PC-3 (cell line): ENCODE measurements at regions not wholly inside any gene's neighbourhood (a gene's known extent, or its start where the extent isn't known, plus 50 kb on each side); places are given as distances from the start of the nearest gene placed in this dataset.

Experiments used
- ATAC-seq: fragments of 200-7000 bp; cut with Tn5 transposase; 2 replicates; pipeline ENCODE4 v1.9.1; 2020; ENCODE audit warnings: mild to moderate bottlenecking, moderate library complexity
- BruUV-seq: library from RNA; stranded (reverse); fragments of 400-500 nt; replicated peaks from 2 replicates; lab custom pipeline; 2021; lab: Mats Ljungman, UMichigan
- CTCF ChIA-PET: fragments of 300-600 bp; sonication (Branson Sonifier 250); formaldehyde crosslinking; loops from one replicate; lab custom pipeline; 2022; ENCODE audit warnings: antibody characterized with exemption; lab: Charles Lee
- POLR2A ChIA-PET: fragments of 300-600 bp; sonication (Branson Sonifier 250); formaldehyde crosslinking; loops from one replicate; lab custom pipeline; 2022; ENCODE audit warnings: antibody characterized with exemption; ENCODE audit not compliant: unreplicated experiment; lab: Charles Lee
- DNase-seq: peaks from one replicate; pipeline ENCODE4 v3.0.0-alpha.2; 2015
- H2AFZ ChIP-seq: fragments of 300-600 bp; sonication (generic); 2 replicates; pipeline ENCODE4 v1.6.0; 2016; ENCODE audit warnings: antibody characterized with exemption, low read length
- H3F3A ChIP-seq: fragments of 300-600 bp; sonication (generic); one replicate; pipeline ENCODE4 v1.6.0; 2017; ENCODE audit warnings: antibody characterized with exemption, low read length, control low read depth, mild to moderate bottlenecking; ENCODE audit not compliant: unreplicated experiment
- H3K27ac ChIP-seq: fragments of 300-600 bp; sonication (generic); 2 replicates; pipeline ENCODE4 v1.5.1; 2016; ENCODE audit warnings: mild to moderate bottlenecking, low read length
- H3K27me3 ChIP-seq: fragments of 300-600 bp; sonication (generic); 2 replicates; pipeline ENCODE4 v1.6.1; 2016; ENCODE audit warnings: low read length, mixed read lengths
- H3K36me3 ChIP-seq: fragments of 300-600 bp; sonication (generic); 2 replicates; pipeline ENCODE4 v1.6.1; 2016; ENCODE audit warnings: low read depth, mixed run types, low read length, mixed read lengths
- H3K4me1 ChIP-seq: fragments of 300-600 bp; sonication (generic); 2 replicates; pipeline ENCODE4 v1.5.1; 2016; ENCODE audit warnings: low read length; ENCODE audit not compliant: insufficient read depth
- H3K4me2 ChIP-seq: fragments of 300-600 bp; sonication (generic); 2 replicates; pipeline ENCODE4 v1.6.0; 2016; ENCODE audit warnings: low read length
- H3K4me3 ChIP-seq: fragments of 300-600 bp; sonication (generic); 2 replicates; pipeline ENCODE4 v1.5.1; 2016; ENCODE audit warnings: mild to moderate bottlenecking, low read length, mixed read lengths
- H3K79me2 ChIP-seq: fragments of 300-600 bp; sonication (generic); 2 replicates; pipeline ENCODE4 v1.6.1; 2017; ENCODE audit warnings: low read length, mixed read lengths
- H3K9ac ChIP-seq: fragments of 300-600 bp; sonication (generic); 2 replicates; pipeline ENCODE4 v1.6.0; 2016; ENCODE audit warnings: mild to moderate bottlenecking, low read length
- H3K9me2 ChIP-seq: fragments of 300-600 bp; sonication (generic); replicated peaks from 2 replicates; pipeline ENCODE4 v1.6.1; 2016; ENCODE audit warnings: mixed run types, low read length, mixed read lengths
- H3K9me3 ChIP-seq: fragments of 300-600 bp; sonication (generic); 2 replicates; pipeline ENCODE4 v1.6.1; 2016; ENCODE audit warnings: low read length, mixed read lengths
- H4K20me1 ChIP-seq: fragments of 300-600 bp; sonication (generic); 2 replicates; pipeline ENCODE4 v1.6.1; 2016; ENCODE audit warnings: low read length, mixed read lengths
- CTCF ChIP-seq: fragments of 300-600 bp; sonication (generic); conservative IDR thresholded peaks from 2 replicates; pipeline ENCODE4 v1.5.1; 2017; ENCODE audit warnings: antibody characterized with exemption, low read depth, mild to moderate bottlenecking, low read length
- EZH2 ChIP-seq: fragments of 300-600 bp; sonication (generic); IDR thresholded peaks from one replicate; pipeline ENCODE4 v1.6.1; 2017; ENCODE audit warnings: antibody characterized with exemption, mild to moderate bottlenecking, low read length; ENCODE audit not compliant: unreplicated experiment
- EZH2phosphoT487 ChIP-seq: fragments of 300-600 bp; sonication (generic); IDR thresholded peaks from 2 replicates; pipeline ENCODE4 v1.6.1; 2018; ENCODE audit warnings: mild to moderate bottlenecking, antibody characterized with exemption, low read length, borderline replicate concordance
- intact Hi-C: fragments of 100-400 bp; cut with micrococcal nuclease; formaldehyde crosslinking; loops from 2 replicates; pipeline ENCODE4 v1.9.0; 2023

- Histone ChIP-seq H3F3A (no peaks in the 10 kb centered on the region), H3K27ac (no peak overlapping the region), H3K27me3 (no peaks in the 10 kb centered on the region), H3K79me2 (no peaks in the 10 kb centered on the region), H3K9me2 (no peaks in the 10 kb centered on the region), H3K9me3 (no peaks in the 10 kb centered on the region), H3K4me1 (no peaks in the 10 kb centered on the region), H3K4me2 (no peak overlapping the region), H2AFZ (no peak overlapping the region), H3K9ac (no peak overlapping the region), H4K20me1 (no peaks in the 10 kb centered on the region), H3K36me3 (no peaks in the 10 kb centered on the region), H3K4me3 (no peak overlapping the region)
- DNase-seq: no peak
- no TSS peak for BruUV-seq
- ChIA-PET POLR2A (no interaction called here), CTCF (no interaction called here)
- no peak for TF ChIP-seq EZH2
- intact Hi-C loops: no loop called here
- ATAC-seq: no peak
These were observed 89.1 kb upstream of the CFAP20DC start for GRCh38 chr3:59138966-59139365.

- Histone ChIP-seq H3K27me3 (no peaks in the 10 kb centered on the region), H4K20me1 (no peaks in the 10 kb centered on the region), H3K9ac (no peak overlapping the region), H3K4me1 (no peaks in the 10 kb centered on the region), H3K27ac (no peak overlapping the region), H3K4me3 (no peak overlapping the region), H2AFZ (no peak overlapping the region), H3K4me2 (no peak overlapping the region), H3K36me3 (no peaks in the 10 kb centered on the region), H3F3A (no peaks in the 10 kb centered on the region), H3K79me2 (no peaks in the 10 kb centered on the region), H3K9me2 (no peaks in the 10 kb centered on the region), H3K9me3 (no peaks in the 10 kb centered on the region)
- no TSS peak for BruUV-seq
- ChIA-PET CTCF (interaction anchor here (0.5 kb wide), 1 partner anchor 569 kb away, joined by 5 read pairs; no protein-coding TSS in a partner anchor), POLR2A (no interaction called here)
- intact Hi-C loops: no loop called here
- no peak for DNase-seq
- no peak for TF ChIP-seq CTCF
- no peak for TF ChIP-seq EZH2phosphoT487
- no peak for TF ChIP-seq EZH2
- ATAC-seq: no peak
These were observed 87.6 kb upstream of the CFAP20DC start for GRCh38 chr3:59137415-59137814.

GRCh38 chr3:59136081-59136480, 86.3 kb upstream of the CFAP20DC start:
- Histone ChIP-seq H3K4me3 (no peak overlapping the region), H3F3A (no peaks in the 10 kb centered on the region), H4K20me1 (no peaks in the 10 kb centered on the region), H3K79me2 (no peaks in the 10 kb centered on the region), H3K9ac (no peak overlapping the region), H2AFZ (no peak overlapping the region), H3K27me3 (no peaks in the 10 kb centered on the region), H3K36me3 (no peaks in the 10 kb centered on the region), H3K4me1 (no peaks in the 10 kb centered on the region), H3K9me2 (no peaks in the 10 kb centered on the region), H3K4me2 (no peak overlapping the region), H3K9me3 (no peaks in the 10 kb centered on the region), H3K27ac (no peak overlapping the region)
- ChIA-PET POLR2A (no interaction called here), CTCF (no interaction called here)
- ATAC-seq (no peak), DNase-seq (no peak)
- intact Hi-C loops: no loop called here
- TF ChIP-seq CTCF (no peak), EZH2phosphoT487 (no peak), EZH2 (no peak)
- BruUV-seq: no TSS peak
